Activated CD4-positive, alpha-beta T cell treated with anti-CD3 and anti-CD28 coated beads for 4 hours (primary cell): ENCODE measurements at regions not wholly inside any gene's neighbourhood (a gene's known extent, or its start where the extent isn't known, plus 50 kb on each side); places are given as distances from the start of the nearest gene placed in this dataset.
"Not testable (repeated sequence)": the region's sequence is repeated elsewhere in the genome, so short reads cannot be mapped to it uniquely, and the experiment has no call there.

Experiments used
- DNase-seq, 2 donors: peaks; one replicate each; pipeline ENCODE4 v3.0.0-alpha.2; 2020

- DNase-seq = no peak
These were observed 73.4 kb upstream of the TAB2 start for GRCh38 chr6:149244105-149244504.

- no peak for DNase-seq
These were observed 70.7 kb upstream of the TAB2 start for GRCh38 chr6:149246691-149247384.

DNA sequence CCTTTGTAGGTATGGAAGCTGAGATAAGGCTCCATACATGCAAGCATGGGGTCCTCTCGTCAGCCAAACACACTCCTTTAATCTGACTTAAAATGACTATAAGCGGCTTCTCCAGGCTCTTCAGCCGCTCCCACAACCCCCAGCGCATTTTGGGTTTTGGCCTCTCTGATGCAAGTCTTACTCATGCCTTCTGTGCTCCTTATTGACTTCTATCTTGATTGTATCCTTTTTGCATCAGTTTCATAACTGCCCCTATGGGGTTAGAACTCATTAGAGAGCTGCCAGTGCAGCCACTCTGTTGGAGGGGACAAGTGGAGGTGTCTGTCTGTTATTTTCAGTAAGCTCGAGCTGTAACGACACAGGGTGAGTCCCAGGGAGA is 70.1 kb upstream of the TAB2 start:
- DNase-seq = no peak

GRCh38 chr6:149248263-149248662 is 69.2 kb upstream of the TAB2 start:
- not testable (repeated sequence) for DNase-seq

DNA sequence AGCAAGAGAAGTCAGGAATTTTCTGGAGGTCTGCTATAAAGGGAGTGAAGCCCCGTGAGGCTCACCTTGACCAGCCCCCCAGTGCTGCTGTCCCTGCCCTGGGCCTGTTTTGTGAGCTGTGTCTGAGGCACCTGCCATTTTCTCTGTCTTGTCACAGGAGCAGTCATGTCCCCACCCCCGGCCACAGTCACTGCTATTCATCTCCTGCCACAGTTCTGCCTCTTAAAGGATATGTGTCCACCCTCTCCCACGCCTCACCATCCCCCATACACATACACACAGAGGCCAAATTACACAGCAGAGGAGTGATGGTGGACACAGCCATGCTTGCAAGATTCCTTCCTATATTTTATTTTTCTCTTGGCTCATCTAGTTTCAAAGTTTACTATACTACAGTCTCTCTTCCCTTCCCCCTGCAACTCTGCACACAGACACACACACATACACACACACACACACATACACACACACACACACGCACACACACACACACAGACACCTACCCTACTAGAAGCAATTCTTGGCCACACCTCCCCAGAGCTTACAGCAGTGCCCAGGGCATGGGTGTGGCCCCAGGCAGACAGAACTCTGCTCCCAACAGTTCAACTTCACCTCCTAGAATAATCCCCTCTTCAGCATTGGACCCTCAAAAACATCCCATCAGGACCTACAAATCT is 68.7 kb upstream of the TAB2 start:
- DNase-seq = no peak

- no peak for DNase-seq
These were observed 67.8 kb upstream of the TAB2 start for GRCh38 chr6:149249370-149250357.

- DNase-seq = no peak
These were observed 66.6 kb upstream of the TAB2 start for GRCh38 chr6:149250951-149251350.

DNA sequence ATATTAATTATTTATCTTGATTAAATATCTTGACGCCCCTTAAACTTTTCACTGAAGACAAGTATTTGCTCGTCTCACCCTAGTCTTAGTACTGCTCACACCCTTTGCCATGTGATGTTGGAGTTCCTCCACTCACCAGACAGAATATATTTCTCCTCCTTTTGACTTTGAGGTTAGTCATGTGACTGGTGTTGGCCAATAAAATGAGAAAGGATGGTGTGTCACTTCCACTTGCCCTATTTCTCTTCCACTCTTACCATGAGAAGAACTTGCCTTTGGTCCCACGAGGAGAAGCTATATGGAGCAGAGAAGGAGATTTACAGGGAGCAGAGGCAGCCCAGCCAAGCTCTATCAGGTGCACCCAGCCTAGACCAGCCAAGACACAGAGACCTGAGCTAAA is 64.9 kb upstream of the TAB2 start:
- no peak for DNase-seq

DNA sequence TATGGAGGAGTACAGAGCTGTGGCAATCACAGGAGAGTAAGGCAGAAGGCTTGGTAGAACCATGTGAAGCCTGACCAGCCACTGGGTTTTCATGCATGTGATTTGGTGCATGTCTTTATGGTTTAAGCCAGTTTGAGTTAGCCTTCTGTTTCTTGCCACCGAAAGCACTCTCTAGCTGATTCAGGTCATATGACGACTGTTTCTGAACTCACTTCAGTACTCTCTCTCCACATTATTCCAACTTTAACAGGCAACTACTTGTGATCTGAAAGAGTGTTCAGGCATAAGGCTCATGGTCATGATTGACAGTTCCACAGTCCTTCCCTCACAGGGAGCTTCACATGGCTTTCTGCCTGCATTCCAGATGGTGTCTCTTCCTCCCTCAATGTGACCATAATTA is 63.3 kb upstream of the TAB2 start:
- DNase-seq = no peak

DNA sequence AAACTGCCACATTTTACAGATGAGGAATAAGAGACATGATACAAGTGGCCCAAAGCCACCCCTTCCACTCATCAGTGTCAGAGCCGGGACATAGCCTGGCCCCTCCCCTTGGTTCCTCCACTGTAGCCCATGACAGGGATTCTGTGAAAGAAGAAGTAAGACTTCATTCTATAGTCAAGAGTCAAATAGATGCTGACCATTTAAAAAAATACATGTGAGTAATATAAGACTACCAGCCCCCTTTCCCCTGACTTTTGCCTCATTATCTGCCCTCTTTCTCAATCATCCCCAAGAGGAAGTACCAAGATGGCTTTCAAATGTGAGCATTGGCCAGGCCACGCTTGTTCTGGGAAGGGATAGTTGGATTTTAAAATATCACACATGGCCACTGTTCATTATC is 57.8 kb upstream of the TAB2 start:
- DNase-seq = no peak

DNA sequence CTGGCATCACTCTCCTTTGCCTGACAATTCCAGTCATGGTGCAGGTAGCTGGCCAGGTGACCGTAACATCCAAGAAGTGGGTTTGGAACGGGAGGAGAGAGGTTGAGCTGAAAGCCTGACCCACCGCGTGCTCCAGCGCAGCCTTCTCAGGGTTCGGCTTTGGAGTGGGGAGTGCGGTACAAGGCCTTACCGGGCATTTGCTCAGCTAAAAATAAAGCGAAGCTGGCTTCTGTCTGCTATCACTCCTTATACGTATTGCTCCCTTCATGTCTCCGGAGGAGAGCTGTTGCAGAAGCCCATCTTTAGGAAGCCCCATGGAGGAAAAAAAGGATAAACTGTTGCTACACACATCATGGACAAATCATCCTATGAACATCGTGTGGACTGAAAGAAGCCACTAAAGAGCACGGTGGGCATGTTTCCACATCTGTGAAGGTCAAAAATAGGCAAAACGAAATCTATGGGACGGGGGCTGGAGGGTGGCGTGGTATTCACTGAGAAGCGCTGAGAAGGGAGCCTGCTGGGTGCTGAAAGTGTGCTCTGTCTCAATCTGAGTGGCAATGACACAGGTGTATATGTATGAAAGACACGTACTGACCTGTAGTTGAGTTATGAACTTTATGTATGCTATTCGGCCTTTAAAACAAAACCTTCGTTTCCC is 57.2 kb upstream of the TAB2 start:
- DNase-seq = no peak

GRCh38 chr6:149261364-149262040 is 56.0 kb upstream of the TAB2 start:
- DNase-seq = no peak

DNA sequence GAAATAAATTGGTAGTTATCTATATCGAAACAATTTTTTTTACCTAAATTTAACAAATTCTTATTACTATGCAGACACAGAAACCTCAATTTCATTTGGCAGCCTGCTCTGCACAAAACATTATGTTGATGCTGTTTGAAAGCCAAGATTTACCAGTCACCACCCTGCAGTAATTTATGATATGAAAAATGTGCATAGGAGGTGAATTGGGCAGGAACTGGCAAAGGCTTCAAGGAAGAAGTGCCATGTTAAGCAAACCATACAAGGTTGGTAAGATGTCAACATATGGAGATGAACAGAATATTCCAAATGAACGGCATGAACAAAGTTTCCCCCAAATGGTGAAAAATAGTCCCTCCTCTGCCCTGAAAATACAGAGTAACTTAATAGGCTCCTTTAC is 54.2 kb upstream of the TAB2 start:
- no peak for DNase-seq

- peak; percentile 46 to 49 for DNase-seq
These were observed 52.9 kb upstream of the TAB2 start for GRCh38 chr6:149264629-149265028.

GRCh38 chr6:149265945-149266344 is 51.6 kb upstream of the TAB2 start:
- DNase-seq = no peak

GRCh38 chr6:149266659-149267058 is 50.9 kb upstream of the TAB2 start:
- no peak for DNase-seq

- DNase-seq = no peak
These were observed 50.4 kb upstream of the TAB2 start for GRCh38 chr6:149267072-149267471.

DNA sequence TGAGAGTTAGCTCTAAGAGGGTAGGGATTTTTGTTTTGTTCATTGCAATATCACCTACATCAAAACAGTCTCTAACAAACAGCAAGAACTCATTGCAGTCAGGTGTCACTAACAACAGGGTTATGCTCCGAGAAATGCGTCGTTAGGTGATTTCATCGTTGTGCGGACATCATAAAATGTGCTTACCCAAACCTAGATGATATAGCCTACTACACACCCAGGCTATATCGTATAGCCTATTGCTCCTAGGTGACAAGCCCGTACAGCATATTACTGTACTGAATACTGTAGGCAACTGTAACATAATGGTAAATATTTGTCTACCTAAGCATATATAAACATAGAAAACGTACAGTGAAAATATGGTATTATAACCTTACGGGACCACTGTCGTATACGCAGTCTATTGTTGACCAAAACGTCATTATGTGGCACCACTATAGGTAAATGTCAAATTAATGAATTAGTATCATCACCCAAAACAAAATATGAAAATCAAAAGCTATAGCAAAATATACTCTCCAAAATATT is 49.9 kb upstream of the TAB2 start:
- DNase-seq = no peak
